GM18519 (cell line): ENCODE measurements at regions not wholly inside any gene's neighbourhood (a gene's known extent, or its start where the extent isn't known, plus 50 kb on each side); places are given as distances from the start of the nearest gene placed in this dataset.
"Not testable (repeated sequence)": the region's sequence is repeated elsewhere in the genome, so short reads cannot be mapped to it uniquely, and the experiment has no call there.

ENCODE experiments used
- ATAC-seq: cut with Tn5 transposase; IDR thresholded peaks from one replicate; pipeline ENCODE4 v1.9.1; 2021; ENCODE audit warnings: mild to moderate bottlenecking, moderate library complexity; ENCODE audit not compliant: unreplicated experiment, low FRiP score

GRCh38 chr2:35651688-35652323 lies 703.8 kb upstream of the CRIM1 start:
- ATAC-seq = no peak

GRCh38 chr2:35614640-35615039 lies 740.9 kb upstream of the CRIM1 start:
- no peak for ATAC-seq

- ATAC-seq = no peak
Observed at GRCh38 chr2:35606394-35606793, 749.2 kb upstream of the CRIM1 start.

- ATAC-seq = no peak
Observed at GRCh38 chr2:35598310-35598709, 757.3 kb upstream of the CRIM1 start.

GRCh38 chr2:35591886-35592285 lies 763.7 kb upstream of the CRIM1 start:
- no peak for ATAC-seq

- ATAC-seq = no peak
Observed at GRCh38 chr2:35585972-35586371, 769.6 kb upstream of the CRIM1 start.

- no peak for ATAC-seq
Observed at GRCh38 chr2:35582637-35583036, 772.9 kb upstream of the CRIM1 start.

- ATAC-seq = no peak
Observed at GRCh38 chr2:35580956-35581355, 774.6 kb upstream of the CRIM1 start.

GRCh38 chr2:35568574-35568973 lies 787.0 kb upstream of the CRIM1 start:
- ATAC-seq = not testable (repeated sequence)

GRCh38 chr2:35562488-35562887 lies 793.1 kb upstream of the CRIM1 start:
- no peak for ATAC-seq

- ATAC-seq = no peak
Observed at GRCh38 chr2:35548171-35548570, 807.4 kb upstream of the CRIM1 start.

- no peak for ATAC-seq
Observed at GRCh38 chr2:35545301-35545700, 810.3 kb upstream of the CRIM1 start.

GRCh38 chr2:35538796-35539195 lies 816.8 kb upstream of the CRIM1 start:
- no peak for ATAC-seq

GRCh38 chr2:35530615-35531135 lies 824.9 kb upstream of the CRIM1 start:
- ATAC-seq = no peak

GRCh38 chr2:35526741-35527140 lies 828.8 kb upstream of the CRIM1 start:
- no peak for ATAC-seq

GRCh38 chr2:35522450-35522849 lies 833.1 kb upstream of the CRIM1 start:
- no peak for ATAC-seq

GRCh38 chr2:35510636-35511035 lies 844.9 kb upstream of the CRIM1 start:
- ATAC-seq = no peak

GRCh38 chr2:35508601-35509000 lies 847.0 kb upstream of the CRIM1 start:
- ATAC-seq = no peak

- ATAC-seq = no peak
Observed at GRCh38 chr2:35504419-35504818, 851.2 kb upstream of the CRIM1 start.

GRCh38 chr2:35503738-35504199 lies 851.8 kb upstream of the CRIM1 start:
- no peak for ATAC-seq

- ATAC-seq = no peak
Observed at GRCh38 chr2:35503311-35503710, 852.3 kb upstream of the CRIM1 start.

- no peak for ATAC-seq
Observed at GRCh38 chr2:35501076-35501475, 854.5 kb upstream of the CRIM1 start.

- no peak for ATAC-seq
Observed at GRCh38 chr2:35496022-35496421, 859.6 kb upstream of the CRIM1 start.
